Central memory CD4-positive, alpha-beta T cell (primary cell): ENCODE measurements at regions not wholly inside any gene's neighbourhood (a gene's known extent, or its start where the extent isn't known, plus 50 kb on each side); places are given as distances from the start of the nearest gene placed in this dataset.

ENCODE experiments used
- DNase-seq: peaks from one replicate; pipeline ENCODE4 v3.0.0; 2022

GRCh38 chr16:64892835-64893785 is 228.8 kb downstream of the CDH11 start:
- DNase-seq, result no peak

GRCh38 chr16:64889446-64889845 is 232.4 kb downstream of the CDH11 start:
- no peak for DNase-seq

DNA sequence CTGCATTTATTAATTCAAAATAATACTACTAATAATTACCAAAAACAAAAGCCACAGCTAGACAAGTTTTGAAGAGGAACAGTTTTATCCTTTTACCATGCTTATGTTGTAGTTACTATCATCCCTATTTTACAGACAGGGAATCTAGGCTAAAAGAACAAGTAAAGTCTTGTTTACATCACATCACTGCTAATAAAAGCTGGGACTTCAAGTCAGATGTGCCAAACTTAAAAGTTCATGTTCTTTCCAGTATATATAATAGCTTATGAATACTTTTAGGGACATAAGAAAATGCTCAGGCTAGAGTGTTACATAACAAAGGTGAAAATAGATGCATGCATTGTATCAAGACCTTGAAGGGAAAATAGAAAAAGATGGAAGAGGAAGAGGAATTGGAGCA is 234.2 kb downstream of the CDH11 start:
- no peak for DNase-seq

- no peak for DNase-seq
Measured at GRCh38 chr16:64882078-64882784, 239.6 kb downstream of the CDH11 start.

- DNase-seq, result no peak
Measured at GRCh38 chr16:64880994-64881393, 240.9 kb downstream of the CDH11 start.

GRCh38 chr16:64880006-64880405 is 241.9 kb downstream of the CDH11 start:
- DNase-seq, result no peak

- no peak for DNase-seq
Measured at GRCh38 chr16:64878940-64879339, 242.9 kb downstream of the CDH11 start.

- DNase-seq, result no peak
Measured at GRCh38 chr16:64872101-64872500, 249.8 kb downstream of the CDH11 start.

- no peak for DNase-seq
Measured at GRCh38 chr16:64870859-64871258, 251.0 kb downstream of the CDH11 start.

- DNase-seq, result no peak
Measured at GRCh38 chr16:64869781-64870180, 252.1 kb downstream of the CDH11 start.

DNA sequence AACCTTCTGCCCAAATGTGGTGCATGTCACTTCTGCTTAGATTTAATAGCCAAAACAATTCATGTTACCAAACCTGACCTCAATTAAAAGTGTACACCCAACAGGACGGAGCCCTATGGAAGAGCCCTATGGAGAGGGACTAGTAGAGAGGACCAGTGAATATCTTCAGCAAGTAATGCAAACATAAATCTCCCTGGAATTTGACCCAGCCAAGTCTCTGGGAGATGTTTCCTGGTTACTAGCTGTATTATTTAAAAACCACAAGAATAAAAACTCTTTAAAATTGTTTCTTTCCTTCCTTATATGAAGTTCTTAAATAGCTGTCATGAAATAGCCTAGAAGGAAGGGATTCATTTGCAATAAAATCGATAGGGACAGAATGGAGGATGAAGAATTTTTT is 255.8 kb downstream of the CDH11 start:
- DNase-seq, result no peak

DNA sequence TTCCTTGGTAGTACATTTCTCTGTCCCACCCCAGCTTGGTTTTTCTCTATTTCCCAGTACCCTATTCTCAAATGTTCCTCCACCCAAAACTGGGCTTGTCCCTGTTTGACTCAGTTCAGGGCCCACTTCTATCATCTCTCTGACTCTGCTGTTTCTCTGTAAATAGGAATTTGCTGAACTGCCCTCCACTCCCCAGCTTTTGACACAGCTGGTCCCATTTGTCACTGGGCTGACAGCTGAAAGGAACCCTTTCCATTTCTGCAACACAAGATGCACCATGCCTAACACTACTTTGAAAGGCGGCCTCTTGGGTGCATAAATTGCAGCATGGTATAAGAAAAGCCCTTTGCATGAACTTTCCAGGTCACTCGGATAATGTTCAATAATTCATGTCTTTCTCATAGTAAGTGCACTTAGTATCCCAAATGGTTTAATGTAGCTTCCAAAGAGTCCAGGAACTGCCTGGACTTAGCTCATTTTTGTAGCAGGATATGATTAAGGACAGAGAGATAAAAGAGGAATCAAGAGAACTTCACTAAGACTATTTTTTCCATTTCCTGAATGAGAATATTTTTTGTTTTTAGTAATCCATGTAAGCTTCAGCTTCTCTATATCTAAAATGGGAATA is 256.7 kb downstream of the CDH11 start:
- DNase-seq, result no peak

DNA sequence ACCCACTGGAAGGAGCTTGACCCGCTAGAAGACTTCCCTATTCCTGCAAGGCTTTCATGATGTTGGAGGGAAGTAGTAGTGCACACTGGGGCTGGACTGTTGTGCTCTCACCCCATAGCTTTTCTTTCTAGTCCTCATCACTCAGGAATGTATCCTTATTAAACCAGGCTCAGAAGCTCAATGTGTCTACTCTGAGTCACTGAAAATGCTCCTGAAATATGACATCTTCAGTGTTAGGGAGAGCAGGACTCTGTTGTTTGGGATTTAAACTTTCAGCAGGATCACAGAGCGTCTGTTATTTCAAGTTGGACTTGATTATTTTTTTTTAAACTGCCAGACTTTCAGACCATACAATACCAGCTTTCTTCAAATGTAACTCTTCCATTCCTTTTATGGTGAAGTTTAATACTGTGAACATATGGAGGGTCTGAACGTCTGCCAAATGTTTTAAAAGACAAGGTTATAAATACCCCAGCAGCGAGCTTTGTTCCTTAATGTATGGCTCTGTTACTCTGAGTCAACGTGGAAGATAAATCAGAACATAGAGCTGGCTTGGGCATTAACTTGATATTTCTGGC is 257.5 kb downstream of the CDH11 start:
- no peak for DNase-seq

DNA sequence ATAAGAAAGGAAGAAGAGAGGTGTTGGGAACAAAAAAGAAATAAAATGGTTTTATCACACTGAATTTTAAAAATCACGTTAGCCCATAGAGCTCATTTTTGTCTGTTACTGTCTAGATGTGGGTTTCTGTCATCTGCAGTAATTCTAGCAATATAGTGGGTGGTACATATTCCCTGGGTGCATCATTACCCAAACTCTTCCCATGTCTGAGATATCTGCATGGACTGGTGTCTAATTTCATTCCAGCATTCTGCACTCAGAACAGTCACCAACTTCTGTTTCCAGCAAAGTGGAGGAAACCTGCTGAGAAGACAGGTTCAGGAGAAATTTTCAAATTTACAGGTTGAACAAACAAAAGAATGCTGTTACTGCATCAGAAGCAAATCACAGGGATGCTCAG is 263.8 kb downstream of the CDH11 start:
- no peak for DNase-seq

GRCh38 chr16:64857411-64857810 is 264.5 kb downstream of the CDH11 start:
- no peak for DNase-seq

DNA sequence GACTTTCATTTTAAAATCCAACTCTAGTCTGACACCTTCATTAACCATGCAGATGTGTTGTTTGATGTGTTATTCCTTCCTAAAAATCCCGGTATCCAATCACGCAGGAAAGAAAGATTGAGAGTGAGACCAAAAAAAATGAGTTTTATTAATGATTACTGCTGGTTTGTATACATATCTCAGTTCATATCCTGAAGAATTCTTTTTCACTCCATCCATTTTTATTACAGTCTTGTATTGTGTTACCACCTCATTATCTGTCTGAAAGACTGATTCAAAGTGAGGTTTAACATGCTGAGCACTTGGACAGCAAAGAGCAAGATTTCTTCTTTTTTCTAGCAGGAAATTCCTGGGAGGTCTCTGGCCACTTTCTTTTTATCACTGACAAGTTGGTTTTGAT is 268.3 kb downstream of the CDH11 start:
- no peak for DNase-seq

DNA sequence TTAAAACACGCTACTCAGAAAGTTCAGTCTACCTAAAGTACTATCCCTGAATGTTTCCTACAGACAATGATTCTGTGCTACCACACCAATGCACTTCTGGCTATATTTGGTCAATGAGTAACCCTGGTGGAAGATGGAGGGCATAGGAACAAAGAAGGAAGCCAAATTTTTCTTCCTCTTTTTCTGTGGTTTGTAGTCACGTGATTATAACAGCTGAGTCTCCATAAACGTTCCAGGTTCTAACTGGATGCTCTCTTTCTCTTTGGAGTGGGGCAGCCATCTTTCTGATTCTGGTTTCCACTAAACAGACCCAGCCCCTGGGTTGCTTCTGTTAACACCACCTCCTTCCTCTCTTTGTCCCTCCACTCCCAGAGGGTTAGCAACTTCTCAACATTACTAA is 274.9 kb downstream of the CDH11 start:
- no peak for DNase-seq

DNA sequence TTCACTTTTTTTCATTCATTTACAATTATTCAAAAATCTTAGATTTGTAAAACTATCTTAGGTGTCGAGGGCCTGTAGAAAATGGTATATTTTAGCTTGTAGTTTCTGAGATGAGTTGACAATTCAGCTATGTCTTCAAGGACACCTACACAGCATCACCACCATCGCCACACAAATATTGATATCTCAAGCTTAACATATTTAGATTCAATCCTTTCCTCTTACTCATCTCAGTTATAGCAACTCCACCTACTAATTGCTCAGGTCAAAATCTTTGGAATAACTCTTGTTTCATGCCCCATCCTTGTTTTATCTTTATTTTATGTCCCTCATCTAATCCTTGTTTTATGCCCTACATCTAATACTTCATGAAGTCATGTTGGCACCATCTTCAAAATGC is 276.8 kb downstream of the CDH11 start:
- DNase-seq, result no peak

DNA sequence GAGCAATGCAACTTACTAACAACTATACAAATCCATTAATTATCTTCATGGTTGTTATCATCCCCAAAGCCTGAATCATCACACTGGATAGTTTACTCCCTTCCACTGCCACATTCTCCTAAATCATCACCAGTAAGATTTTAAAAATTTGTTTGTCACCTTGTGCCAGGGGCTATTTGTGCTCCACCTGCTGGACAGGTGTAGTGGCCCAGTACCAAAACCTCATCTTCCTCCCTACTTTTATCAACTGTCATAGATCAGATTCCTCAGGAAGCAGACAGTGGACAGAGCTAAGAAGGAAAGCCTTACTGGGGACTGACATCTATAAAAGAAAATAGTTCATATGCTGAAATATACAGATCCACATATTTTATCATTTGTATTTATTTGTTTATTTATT is 280.4 kb downstream of the CDH11 start:
- no peak for DNase-seq

DNA sequence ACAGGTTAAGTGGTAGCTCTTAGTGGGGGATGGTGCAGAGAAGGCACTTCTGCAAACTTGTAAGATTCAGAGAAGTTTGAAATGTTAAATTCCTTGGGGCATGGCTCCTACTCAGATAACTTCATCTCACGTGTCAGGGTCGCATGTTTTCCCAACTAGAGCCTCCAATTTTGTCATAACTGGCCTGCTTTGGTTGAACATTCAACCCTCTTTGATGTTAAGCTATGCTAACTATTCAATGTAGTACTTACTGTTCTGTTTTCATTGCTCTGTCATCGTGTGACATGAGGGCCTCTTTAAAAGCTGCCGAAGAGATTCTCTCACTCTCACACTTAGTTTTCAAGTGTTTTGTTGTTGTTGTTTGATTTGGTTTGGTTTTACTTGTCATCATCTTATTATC is 280.8 kb downstream of the CDH11 start:
- DNase-seq, result no peak

GRCh38 chr16:64830653-64831052 is 291.2 kb downstream of the CDH11 start:
- no peak for DNase-seq

- no peak for DNase-seq
Measured at GRCh38 chr16:64829678-64830077, 292.2 kb downstream of the CDH11 start.

DNA sequence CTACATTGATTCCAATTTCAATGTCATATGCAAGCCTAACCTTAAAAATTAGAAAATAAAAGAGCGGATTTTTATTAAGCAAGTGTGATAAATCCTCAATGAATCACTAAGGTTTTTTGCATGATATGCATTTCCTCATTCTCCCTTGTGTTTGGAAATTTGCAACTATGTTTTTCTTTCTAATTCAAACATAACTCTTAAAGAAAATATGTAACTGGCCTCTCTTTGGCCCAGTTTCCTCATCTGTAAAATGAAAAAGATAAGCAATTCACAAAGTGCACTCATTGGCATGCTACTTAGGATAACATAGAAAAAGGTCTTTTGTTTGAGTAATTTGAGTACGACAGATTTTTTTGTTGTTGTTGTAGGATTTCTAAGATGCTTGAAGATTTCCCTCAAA is 295.5 kb downstream of the CDH11 start:
- DNase-seq, result no peak
